Islet of Langerhans (tissue), 1 donor: ENCODE measurements at regions not wholly inside any gene's neighbourhood (a gene's known extent, or its start where the extent isn't known, plus 50 kb on each side); places are given as distances from the start of the nearest gene placed in this dataset.

Source experiments
- FAIRE-seq: peaks from one replicate; lab custom pipeline; 2011; peaks lifted over from hg19 to GRCh38; lab: Jason Lieb, UNC

GRCh38 chr3:35505181-35505580 is 134.1 kb upstream of the ARPP21 start:
- FAIRE-seq, result no peak

DNA sequence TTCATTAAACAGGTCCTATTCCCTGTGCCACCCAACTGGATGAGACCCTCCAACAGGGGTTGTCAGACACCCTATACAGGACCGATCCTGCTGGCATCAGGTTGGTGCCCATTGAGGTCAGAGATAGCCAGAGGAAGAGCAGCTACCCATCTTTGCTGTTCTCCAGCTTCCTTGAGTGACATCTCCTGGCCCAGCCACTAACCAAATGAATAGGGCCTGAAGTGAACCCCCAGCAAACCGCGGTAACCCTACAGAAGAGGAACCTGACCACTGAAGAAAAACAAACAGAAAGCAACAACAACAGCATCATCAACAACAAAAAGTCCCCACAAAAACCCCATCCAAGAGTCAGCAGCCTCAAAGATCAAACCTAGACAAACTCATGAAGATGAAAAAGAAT is 133.6 kb upstream of the ARPP21 start:
- FAIRE-seq, result no peak

GRCh38 chr3:35519936-35520335 is 119.4 kb upstream of the ARPP21 start:
- no peak for FAIRE-seq

- FAIRE-seq, result no peak
Observed at GRCh38 chr3:35521196-35521595, 118.1 kb upstream of the ARPP21 start.

- no peak for FAIRE-seq
Observed at GRCh38 chr3:35522450-35522849, 116.9 kb upstream of the ARPP21 start.

- no peak for FAIRE-seq
Observed at GRCh38 chr3:35523074-35523473, 116.3 kb upstream of the ARPP21 start.

- no peak for FAIRE-seq
Observed at GRCh38 chr3:35523838-35524237, 115.5 kb upstream of the ARPP21 start.

DNA sequence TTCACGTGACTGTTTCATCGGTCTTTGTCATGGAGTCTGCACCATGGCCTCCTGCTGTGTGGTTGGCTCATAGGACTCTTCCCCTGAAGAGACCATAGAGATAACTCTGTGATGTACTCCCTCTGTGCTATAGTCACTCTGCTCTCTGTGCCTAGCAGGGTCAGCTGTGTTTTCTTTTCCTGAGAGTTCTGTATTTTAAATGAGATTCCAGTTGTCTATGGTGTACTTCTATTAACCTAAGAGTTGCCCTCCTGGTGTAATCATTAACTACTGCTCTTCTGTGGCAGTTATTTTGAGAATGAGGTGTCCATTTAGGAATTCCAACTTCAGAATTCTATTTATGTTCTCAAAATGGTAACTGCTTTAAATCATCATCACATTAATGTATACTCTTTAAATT is 114.5 kb upstream of the ARPP21 start:
- no peak for FAIRE-seq

GRCh38 chr3:35528728-35529127 is 110.6 kb upstream of the ARPP21 start:
- no peak for FAIRE-seq

DNA sequence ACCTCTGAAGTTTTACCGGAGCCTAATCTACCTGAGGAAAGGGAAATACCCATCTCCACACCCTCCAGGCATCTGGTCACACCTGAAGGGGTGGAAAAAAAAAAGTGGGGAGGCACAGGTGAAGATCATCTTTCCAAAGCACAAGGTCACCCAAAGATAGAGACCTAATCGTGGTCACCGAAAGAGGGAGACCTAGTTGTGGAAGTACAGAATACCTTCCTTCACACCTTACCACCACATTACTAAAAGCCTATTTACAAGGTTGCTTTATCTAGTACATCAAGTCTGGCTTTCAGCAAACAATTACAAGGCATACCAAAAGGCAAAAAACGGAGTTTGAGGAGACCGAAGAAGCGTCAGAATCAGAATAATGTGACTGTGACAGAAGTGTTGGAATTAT is 110.0 kb upstream of the ARPP21 start:
- no peak for FAIRE-seq

- FAIRE-seq, result no peak
Observed at GRCh38 chr3:35537265-35537664, 102.1 kb upstream of the ARPP21 start.

DNA sequence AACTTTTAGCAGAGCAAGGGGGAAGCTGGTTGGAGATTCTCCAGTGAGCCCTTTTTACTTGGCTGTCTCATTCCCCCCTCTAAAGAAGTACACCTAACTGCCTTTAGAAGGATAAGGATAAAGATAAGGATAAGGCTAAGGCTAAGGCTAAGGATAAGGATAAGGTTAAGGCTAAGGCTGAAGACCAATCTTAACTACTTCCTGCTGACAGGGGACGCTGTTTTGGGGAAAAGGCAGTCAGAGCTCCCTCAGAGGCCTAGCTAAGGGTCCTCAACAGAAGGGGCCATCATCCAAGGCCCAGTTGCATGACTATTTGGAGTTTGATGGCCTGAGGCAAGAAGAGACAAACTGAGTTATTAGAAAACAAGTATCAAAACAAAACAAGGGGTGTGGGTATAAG is 94.3 kb upstream of the ARPP21 start:
- FAIRE-seq, result no peak

- FAIRE-seq, result no peak
Observed at GRCh38 chr3:35549690-35550089, 89.6 kb upstream of the ARPP21 start.

GRCh38 chr3:35562141-35562540 is 77.2 kb upstream of the ARPP21 start:
- no peak for FAIRE-seq

GRCh38 chr3:35565048-35565447 is 74.3 kb upstream of the ARPP21 start:
- no peak for FAIRE-seq
